ENCODE measurements at regions not wholly inside any gene's neighbourhood (a gene's known extent, or its start where the extent isn't known, plus 50 kb on each side); places are given as distances from the start of the nearest gene placed in this dataset.

GRCh38 chr1:216836316-216836715 is 113.1 kb upstream of the ESRRG start:
- TF ChIP-seq RAD21 (IDR thresholded peaks at IDR 0.05) (no peak), MAX (IDR thresholded peaks at IDR 0.05) (no peak), CTCF (IDR thresholded peaks at IDR 0.05; ENCODE audit: low read depth, low read length, missing input control) (no peak), TAF1 (conservative IDR thresholded peaks at IDR 0.05) (no peak), JUND (IDR thresholded peaks at IDR 0.05) (no peak), EGR1 (IDR thresholded peaks at IDR 0.05; ENCODE audit: low read depth in 2 of 2) (no peak)
